ENCODE measurements at regions not wholly inside any gene's neighbourhood (a gene's known extent, or its start where the extent isn't known, plus 50 kb on each side); places are given as distances from the start of the nearest gene placed in this dataset.

DNA sequence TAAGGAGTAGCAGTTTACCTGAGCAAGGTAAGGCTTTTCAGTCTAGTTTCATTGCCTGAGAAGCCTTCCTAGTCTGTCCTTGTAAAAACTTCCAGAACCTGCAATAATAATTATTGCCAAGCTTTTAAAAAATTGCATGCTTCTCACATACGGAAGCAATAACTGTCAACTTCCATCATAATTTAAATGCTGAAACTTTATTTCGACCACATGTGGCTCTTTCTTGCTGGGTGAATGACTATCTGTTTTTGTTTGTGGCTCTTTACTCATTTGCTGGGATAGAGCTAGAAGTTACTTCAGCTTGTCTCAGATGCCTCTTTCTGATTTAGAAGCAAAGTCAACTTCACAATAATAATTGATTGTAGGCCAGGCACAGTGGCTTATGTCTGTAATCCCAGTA is 95.9 kb upstream of the COL21A1 start:
- TF ChIP-seq, protein P1, sequence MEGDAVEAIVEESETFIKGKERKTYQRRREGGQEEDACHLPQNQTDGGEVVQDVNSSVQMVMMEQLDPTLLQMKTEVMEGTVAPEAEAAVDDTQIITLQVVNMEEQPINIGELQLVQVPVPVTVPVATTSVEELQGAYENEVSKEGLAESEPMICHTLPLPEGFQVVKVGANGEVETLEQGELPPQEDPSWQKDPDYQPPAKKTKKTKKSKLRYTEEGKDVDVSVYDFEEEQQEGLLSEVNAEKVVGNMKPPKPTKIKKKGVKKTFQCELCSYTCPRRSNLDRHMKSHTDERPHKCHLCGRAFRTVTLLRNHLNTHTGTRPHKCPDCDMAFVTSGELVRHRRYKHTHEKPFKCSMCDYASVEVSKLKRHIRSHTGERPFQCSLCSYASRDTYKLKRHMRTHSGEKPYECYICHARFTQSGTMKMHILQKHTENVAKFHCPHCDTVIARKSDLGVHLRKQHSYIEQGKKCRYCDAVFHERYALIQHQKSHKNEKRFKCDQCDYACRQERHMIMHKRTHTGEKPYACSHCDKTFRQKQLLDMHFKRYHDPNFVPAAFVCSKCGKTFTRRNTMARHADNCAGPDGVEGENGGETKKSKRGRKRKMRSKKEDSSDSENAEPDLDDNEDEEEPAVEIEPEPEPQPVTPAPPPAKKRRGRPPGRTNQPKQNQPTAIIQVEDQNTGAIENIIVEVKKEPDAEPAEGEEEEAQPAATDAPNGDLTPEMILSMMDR (conservative IDR thresholded peaks at IDR 0.05; ENCODE audit: low read length), result no peak
- no peak for TF ChIP-seq EZH2phosphoT487 (IDR thresholded peaks at IDR 0.05; ENCODE audit: borderline replicate concordance)

Measured in Loucy (cell line).